Hepatocyte (in vitro differentiated cells): ENCODE measurements at regions not wholly inside any gene's neighbourhood (a gene's known extent, or its start where the extent isn't known, plus 50 kb on each side); places are given as distances from the start of the nearest gene placed in this dataset.
A peak's percentile ranks its signal among the peaks of the same experiment; 100 is the strongest.

ENCODE experiments used
- DNase-seq: peaks from one replicate; pipeline ENCODE4 v3.0.0-alpha.2; 2016; ENCODE audit warnings: low spot score
- H2AFZ ChIP-seq: fragments of 200-600 bp; sonication (generic); 2 replicates; pipeline ENCODE4 v1.6.0; 2016; ENCODE audit warnings: antibody characterized with exemption, mild to moderate bottlenecking
- H3K27ac ChIP-seq: fragments of 200-600 bp; sonication (generic); 2 replicates; pipeline ENCODE4 v1.5.1; 2016; ENCODE audit warnings: mild to moderate bottlenecking
- H3K27me3 ChIP-seq: fragments of 200-600 bp; sonication (generic); 2 replicates; pipeline ENCODE4 v1.6.1; 2016
- H3K36me3 ChIP-seq: fragments of 200-600 bp; sonication (generic); replicated peaks from 2 replicates; pipeline ENCODE4 v1.5.1; 2016; ENCODE audit warnings: low read depth; ENCODE audit not compliant: insufficient read depth
- H3K4me1 ChIP-seq: fragments of 200-600 bp; sonication (generic); 2 replicates; pipeline ENCODE4 v1.5.1; 2016; ENCODE audit warnings: mild to moderate bottlenecking, moderate library complexity; ENCODE audit not compliant: insufficient read depth
- H3K4me2 ChIP-seq: fragments of 200-600 bp; sonication (generic); 2 replicates; pipeline ENCODE4 v1.6.0; 2016
- H3K4me3 ChIP-seq: fragments of 200-600 bp; sonication (generic); 2 replicates; pipeline ENCODE4 v1.5.1; 2016; ENCODE audit warnings: mild to moderate bottlenecking
- H3K79me2 ChIP-seq: fragments of 200-600 bp; sonication (generic); 2 replicates; pipeline ENCODE4 v1.6.0; 2017; ENCODE audit warnings: mild to moderate bottlenecking
- H3K9me2 ChIP-seq: fragments of 200-600 bp; sonication (generic); replicated peaks from 2 replicates; pipeline ENCODE4 v1.6.0; 2017; ENCODE audit warnings: mild to moderate bottlenecking; ENCODE audit not compliant: insufficient read depth
- H3K9me3 ChIP-seq: fragments of 200-600 bp; sonication (generic); 2 replicates; pipeline ENCODE4 v1.5.1; 2016; ENCODE audit warnings: low read depth, mild to moderate bottlenecking
- H4K20me1 ChIP-seq: fragments of 200-600 bp; sonication (generic); 2 replicates; pipeline ENCODE4 v1.6.0; 2016; ENCODE audit warnings: mild to moderate bottlenecking; ENCODE audit not compliant: insufficient read depth, poor library complexity, severe bottlenecking
- EZH2 ChIP-seq: fragments of 200-600 bp; sonication (generic); IDR thresholded peaks from 2 replicates; pipeline ENCODE4 v1.6.1; 2016; ENCODE audit warnings: antibody characterized with exemption, mild to moderate bottlenecking, borderline replicate concordance
- EZH2phosphoT487 ChIP-seq: fragments of 200-600 bp; sonication (generic); IDR thresholded peaks from one replicate; pipeline ENCODE4 v1.6.1; 2018; ENCODE audit warnings: antibody characterized with exemption, mild to moderate bottlenecking, low read depth, moderate library complexity; ENCODE audit not compliant: unreplicated experiment, severe bottlenecking
- WGBS: methylation state at CpG from one replicate; pipeline ENCODE4 v1.1.6; 2016; ENCODE audit warnings: low lambda C conversion rate; ENCODE audit errors: missing lambda C conversion rate; 5-methylcytosine and 5-hydroxymethylcytosine counted together
- TF ChIP-seq, protein P1 (sequence below): fragments of 200-600 bp; sonication (generic); IDR thresholded peaks from 2 replicates; pipeline ENCODE4 v1.5.1; 2016; ENCODE audit warnings: antibody characterized with exemption, mild to moderate bottlenecking; ENCODE audit not compliant: poor library complexity

DNA sequence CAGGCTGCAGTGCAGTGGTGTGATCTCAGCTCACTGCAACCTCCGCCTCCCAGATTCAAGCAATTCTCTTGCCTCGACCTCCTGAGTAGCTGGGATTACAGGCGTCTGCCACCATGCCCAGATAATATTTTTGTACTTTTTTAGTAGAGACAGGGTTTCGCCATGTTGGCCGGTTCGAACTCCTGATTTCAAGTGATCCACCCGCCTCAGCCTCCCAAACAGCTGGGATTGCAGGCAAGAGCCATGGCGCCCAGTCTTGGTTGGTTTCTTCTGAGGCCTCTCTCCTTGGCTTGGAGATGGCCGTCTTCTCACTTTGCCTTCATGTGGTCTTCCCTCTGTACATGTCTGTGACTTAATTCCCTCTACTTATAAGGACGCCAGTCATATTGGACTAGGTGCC, 254.6 kb downstream of the BUD13 start:
- 88% methylated on average over 10 of the region's 10 CpGs for WGBS
- no peaks in the 10 kb centered on the region for H3K9me2 ChIP-seq
- no peak overlapping the region for H3K4me3 ChIP-seq
- DNase-seq, result no peak
- H2AFZ ChIP-seq, result no peak overlapping the region
- peaks cover 8% of the 10 kb centered on the region for H3K27me3 ChIP-seq
- H3K9me3 ChIP-seq, result no peaks in the 10 kb centered on the region
- no peaks in the 10 kb centered on the region for H4K20me1 ChIP-seq
- H3K79me2 ChIP-seq, result no peaks in the 10 kb centered on the region
- H3K4me2 ChIP-seq, result no peak overlapping the region
- H3K36me3 ChIP-seq, result no peaks in the 10 kb centered on the region
- no peaks in the 10 kb centered on the region for H3K4me1 ChIP-seq
- TF ChIP-seq EZH2 (no peak), EZH2phosphoT487 (no peak)
- TF ChIP-seq, protein P1, sequence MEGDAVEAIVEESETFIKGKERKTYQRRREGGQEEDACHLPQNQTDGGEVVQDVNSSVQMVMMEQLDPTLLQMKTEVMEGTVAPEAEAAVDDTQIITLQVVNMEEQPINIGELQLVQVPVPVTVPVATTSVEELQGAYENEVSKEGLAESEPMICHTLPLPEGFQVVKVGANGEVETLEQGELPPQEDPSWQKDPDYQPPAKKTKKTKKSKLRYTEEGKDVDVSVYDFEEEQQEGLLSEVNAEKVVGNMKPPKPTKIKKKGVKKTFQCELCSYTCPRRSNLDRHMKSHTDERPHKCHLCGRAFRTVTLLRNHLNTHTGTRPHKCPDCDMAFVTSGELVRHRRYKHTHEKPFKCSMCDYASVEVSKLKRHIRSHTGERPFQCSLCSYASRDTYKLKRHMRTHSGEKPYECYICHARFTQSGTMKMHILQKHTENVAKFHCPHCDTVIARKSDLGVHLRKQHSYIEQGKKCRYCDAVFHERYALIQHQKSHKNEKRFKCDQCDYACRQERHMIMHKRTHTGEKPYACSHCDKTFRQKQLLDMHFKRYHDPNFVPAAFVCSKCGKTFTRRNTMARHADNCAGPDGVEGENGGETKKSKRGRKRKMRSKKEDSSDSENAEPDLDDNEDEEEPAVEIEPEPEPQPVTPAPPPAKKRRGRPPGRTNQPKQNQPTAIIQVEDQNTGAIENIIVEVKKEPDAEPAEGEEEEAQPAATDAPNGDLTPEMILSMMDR, result no peak
- no peak overlapping the region for H3K27ac ChIP-seq

DNA sequence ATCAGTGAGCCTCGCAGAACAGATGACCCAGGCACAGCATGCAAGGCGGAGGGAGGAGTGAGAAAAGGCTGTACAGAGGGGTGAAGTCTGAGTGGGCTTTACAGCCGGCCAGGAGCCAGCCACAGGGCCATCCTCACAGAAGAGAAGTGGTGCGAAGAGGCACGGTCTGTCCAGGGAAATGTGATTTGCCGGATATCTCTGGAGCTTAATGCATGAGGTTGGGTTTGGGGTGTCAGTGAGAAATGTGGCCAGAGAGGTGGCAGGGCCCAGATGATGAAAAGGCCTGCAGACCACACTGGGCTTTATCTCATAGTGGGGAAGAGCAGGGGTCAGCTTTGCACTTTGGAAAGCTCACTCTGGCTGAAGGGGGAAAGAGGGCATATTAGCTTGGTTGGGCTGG, 255.2 kb downstream of the BUD13 start:
- Histone ChIP-seq H3K36me3 (no peaks in the 10 kb centered on the region), H3K4me2 (no peak overlapping the region), H3K27me3 (peaks cover 8% of the 10 kb centered on the region), H3K27ac (no peak overlapping the region), H2AFZ (no peak overlapping the region), H3K4me1 (no peaks in the 10 kb centered on the region), H3K4me3 (no peak overlapping the region), H3K9me2 (no peaks in the 10 kb centered on the region), H3K9me3 (no peaks in the 10 kb centered on the region), H3K79me2 (no peaks in the 10 kb centered on the region), H4K20me1 (no peaks in the 10 kb centered on the region)
- no peak for DNase-seq
- TF ChIP-seq EZH2 (no peak), EZH2phosphoT487 (no peak)
- WGBS, result 76% methylated on average over 6 of the region's 6 CpGs

DNA sequence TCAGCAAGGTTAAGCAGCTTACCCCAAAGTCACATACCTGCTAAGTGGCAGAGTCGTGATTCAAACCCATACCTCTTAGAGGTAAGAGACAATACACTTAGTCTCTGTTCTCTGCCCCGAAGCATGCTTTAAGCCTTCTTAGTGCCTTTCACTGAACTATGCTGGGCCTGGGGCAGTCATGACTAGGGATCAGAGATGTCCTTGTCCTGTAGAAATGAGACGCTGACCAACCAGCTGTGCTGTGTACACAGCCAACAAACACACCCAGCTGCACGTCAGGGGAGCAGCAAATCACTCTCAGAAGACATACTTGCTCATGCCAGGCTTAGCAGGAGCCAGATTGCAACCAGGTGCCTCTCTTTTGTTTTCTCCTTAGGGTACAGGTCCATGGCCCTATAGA, 255.7 kb downstream of the BUD13 start:
- H3K4me2 ChIP-seq, result no peak overlapping the region
- peaks cover 5% of the 10 kb centered on the region for H3K27me3 ChIP-seq
- no peaks in the 10 kb centered on the region for H3K9me3 ChIP-seq
- no peaks in the 10 kb centered on the region for H3K36me3 ChIP-seq
- H4K20me1 ChIP-seq, result no peaks in the 10 kb centered on the region
- no peak overlapping the region for H2AFZ ChIP-seq
- no peaks in the 10 kb centered on the region for H3K9me2 ChIP-seq
- peak; percentile 46 for DNase-seq
- no peak overlapping the region for H3K27ac ChIP-seq
- 46% methylated on average over 4 of the region's 4 CpGs for WGBS
- TF ChIP-seq EZH2phosphoT487 (no peak), EZH2 (no peak)
- TF ChIP-seq, protein P1, result no peak
- no peak overlapping the region for H3K4me3 ChIP-seq
- no peaks in the 10 kb centered on the region for H3K4me1 ChIP-seq
- H3K79me2 ChIP-seq, result no peaks in the 10 kb centered on the region

DNA sequence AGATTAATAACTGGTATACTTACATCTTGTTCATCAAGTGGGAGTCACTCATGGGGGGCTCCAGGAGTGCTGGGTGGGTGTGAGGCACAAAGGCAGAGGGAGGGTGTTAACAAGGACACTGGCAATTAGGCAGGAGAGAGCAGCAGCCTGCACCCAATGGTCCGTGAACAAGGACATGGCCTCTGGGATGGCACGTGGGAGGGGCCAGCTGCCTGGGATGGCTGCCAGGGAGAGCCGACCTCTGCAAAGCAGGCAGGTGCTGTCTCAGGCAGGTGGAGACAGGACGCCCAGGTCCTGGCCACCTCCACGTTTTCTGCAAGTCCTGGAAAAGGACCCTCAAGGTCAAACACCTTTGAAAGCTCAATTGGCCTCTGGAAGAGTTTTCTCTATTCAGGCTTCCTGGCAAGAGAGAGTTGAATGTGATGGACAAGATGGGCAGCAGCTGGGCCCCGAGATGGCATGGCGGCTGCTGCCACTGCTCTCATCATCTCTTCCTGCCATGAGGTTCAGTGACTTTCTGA, 257.1 kb downstream of the BUD13 start:
- no peak for TF ChIP-seq EZH2
- TF ChIP-seq, protein P1, result no peak
- TF ChIP-seq EZH2phosphoT487, result no peak
- 84% methylated on average over 7 of the region's 7 CpGs for WGBS
- Histone ChIP-seq H3K9me3 (no peaks in the 10 kb centered on the region), H3K27ac (no peak overlapping the region), H3K27me3 (peaks cover 5% of the 10 kb centered on the region), H3K36me3 (no peaks in the 10 kb centered on the region), H3K4me3 (no peak overlapping the region), H4K20me1 (no peaks in the 10 kb centered on the region), H3K4me2 (no peak overlapping the region), H2AFZ (no peak overlapping the region), H3K79me2 (no peaks in the 10 kb centered on the region), H3K9me2 (no peaks in the 10 kb centered on the region), H3K4me1 (no peaks in the 10 kb centered on the region)
- DNase-seq, result no peak
